GM10847 (cell line): ENCODE measurements at regions not wholly inside any gene's neighbourhood (a gene's known extent, or its start where the extent isn't known, plus 50 kb on each side); places are given as distances from the start of the nearest gene placed in this dataset.

Experiments
- POLR2A ChIP-seq: IDR thresholded peaks from 2 replicates; pipeline ENCODE4 v1.6.1; 2011; ENCODE audit not compliant: insufficient read length; ENCODE audit errors: extremely low read depth

GRCh38 chr14:22423958-22424357, 165.1 kb downstream of the DAD1 start:
- TF ChIP-seq POLR2A = no peak

GRCh38 chr14:22422238-22422637, 166.8 kb downstream of the DAD1 start:
- TF ChIP-seq POLR2A = no peak

DNA sequence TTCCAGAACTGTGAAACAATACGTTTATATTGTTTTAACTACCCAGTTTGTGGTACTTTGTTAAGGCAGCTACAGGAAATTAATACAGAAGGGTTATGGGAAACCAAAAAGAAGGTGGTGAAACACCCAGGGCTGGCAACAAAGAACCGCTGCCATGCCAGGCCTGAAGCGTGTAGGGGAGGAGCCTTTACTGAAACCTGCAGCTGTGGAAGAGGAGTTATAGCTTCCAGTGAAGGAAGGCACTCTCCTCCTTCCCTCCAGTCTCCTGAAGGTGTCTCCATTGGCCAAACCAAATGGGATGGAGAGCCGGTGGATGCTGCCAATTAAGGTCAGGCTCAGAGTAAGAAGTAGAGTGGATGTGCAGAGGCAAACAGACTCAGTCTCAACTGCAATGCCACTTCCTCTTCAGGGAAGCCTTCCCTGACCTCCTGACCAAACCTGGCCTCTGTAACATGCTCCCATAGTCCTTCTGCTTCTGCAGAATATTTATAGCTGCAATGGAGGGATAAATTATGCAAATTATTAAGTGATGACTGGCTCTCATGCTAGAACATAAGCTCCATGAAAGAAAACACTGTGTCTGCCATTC, 168.3 kb downstream of the DAD1 start:
- TF ChIP-seq POLR2A = no peak

DNA sequence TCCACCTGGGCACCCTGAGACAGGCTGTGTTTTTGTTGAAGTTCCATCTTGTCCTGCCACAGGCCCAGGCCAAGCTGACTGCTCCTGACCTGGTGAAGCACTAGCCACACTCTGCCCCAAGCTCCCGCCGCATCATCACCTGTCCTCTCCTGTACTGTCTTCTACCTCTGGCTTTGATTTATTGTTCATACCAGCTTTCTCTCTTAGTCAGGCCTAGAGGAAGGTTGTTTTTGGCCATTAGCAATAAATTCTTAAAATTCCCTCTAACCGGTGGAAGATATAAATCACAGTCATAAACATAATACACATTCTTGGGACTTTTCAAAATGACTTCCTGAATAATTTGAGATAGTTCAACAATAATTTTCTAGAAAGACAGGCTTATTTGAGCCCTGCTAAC, 169.4 kb downstream of the DAD1 start:
- no peak for TF ChIP-seq POLR2A

- TF ChIP-seq POLR2A = no peak
Observed at GRCh38 chr14:22418631-22419030, 170.4 kb downstream of the DAD1 start.

DNA sequence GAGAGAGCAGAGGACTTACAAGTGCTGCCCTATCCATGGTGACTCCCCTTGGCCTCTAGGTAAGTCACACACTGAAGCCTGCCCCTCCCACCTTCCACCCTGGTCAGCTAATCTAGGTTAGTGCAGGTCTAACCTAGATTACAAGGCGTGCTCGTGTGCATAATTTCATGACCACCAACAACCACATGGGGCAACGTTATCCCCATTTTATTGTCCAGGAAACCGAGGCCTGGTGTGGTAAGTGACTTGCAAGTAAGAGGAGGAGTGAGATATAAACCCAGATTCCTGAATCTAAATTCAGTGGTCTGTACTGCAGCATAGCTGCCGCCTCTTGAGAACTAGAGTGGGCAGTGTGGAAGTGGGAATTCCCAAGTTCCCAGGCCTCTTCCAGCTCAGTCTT, 171.1 kb downstream of the DAD1 start:
- no peak for TF ChIP-seq POLR2A

- no peak for TF ChIP-seq POLR2A
Observed at GRCh38 chr14:22416193-22416592, 172.8 kb downstream of the DAD1 start.

DNA sequence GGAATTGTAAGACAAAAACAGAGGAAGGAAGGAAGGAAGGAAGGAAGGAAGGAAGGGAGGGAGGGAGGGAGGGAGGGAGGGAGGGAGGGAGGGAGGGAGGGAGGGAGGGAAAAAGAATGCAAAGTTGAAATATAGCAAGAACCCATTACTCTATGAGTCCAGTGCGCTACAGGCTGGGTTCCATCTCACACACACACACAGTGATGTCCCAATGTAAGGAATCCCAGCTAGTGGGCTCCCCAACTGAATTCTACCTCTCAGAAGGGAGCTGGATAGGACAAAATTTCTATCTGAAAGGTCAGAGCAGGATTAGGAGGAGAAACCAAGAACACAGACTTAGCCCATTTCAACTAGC, 173.4 kb downstream of the DAD1 start:
- no peak for TF ChIP-seq POLR2A

- no peak for TF ChIP-seq POLR2A
Observed at GRCh38 chr14:22414876-22415604, 174.0 kb downstream of the DAD1 start.

GRCh38 chr14:22412926-22413411, 176.1 kb downstream of the DAD1 start:
- TF ChIP-seq POLR2A = no peak

DNA sequence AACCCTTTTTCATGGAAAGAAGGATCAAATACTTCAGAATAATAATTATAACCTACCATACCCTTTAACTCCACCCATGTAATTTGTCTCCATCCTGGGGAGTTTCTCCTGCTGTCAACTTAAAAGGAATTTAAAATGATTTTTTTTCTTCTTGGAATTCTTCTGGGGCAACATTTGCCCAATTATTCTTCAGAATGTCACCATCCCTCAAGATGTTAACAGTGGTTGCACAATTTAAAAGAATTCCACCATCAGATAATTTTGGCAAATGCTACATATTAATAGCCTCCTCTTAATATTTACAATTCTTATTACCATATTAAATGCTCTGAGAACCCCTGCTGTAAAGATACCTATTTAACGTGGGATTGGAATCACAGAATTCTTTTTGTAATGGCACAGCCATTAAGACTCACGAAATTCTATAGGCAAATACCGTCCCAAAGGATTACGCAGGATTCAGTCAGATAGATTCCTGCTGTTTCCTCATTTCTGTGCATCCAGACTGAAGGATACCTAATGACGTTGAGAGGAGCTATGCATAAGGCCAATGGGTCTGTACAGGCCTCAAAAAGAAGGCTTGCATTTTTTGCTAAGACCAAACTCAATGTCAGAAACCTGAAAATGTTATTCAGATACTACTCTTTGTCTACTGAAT, 177.5 kb downstream of the DAD1 start:
- TF ChIP-seq POLR2A = no peak

GRCh38 chr14:22410497-22410896, 178.5 kb downstream of the DAD1 start:
- TF ChIP-seq POLR2A = no peak

DNA sequence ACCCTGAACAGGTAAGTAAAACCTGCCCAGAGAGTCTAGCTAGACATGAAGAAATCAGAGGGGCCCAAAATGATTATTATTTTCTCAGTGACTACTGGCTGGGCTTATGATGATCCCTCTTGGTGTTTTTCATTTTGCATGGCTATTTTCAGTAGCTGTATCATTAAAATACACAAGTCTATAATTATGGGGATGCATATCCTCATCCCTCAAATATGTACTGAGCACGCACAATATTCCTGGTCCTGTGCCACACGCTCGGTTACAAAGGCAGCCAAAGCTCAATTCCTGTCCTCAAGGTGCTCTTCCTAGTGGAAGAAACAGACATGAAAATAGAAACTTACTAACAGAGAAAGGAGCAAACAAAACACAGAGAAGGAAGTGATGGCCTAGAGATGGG, 180.0 kb downstream of the DAD1 start:
- no peak for TF ChIP-seq POLR2A

- TF ChIP-seq POLR2A = no peak
Observed at GRCh38 chr14:22408547-22408946, 180.5 kb downstream of the DAD1 start.

DNA sequence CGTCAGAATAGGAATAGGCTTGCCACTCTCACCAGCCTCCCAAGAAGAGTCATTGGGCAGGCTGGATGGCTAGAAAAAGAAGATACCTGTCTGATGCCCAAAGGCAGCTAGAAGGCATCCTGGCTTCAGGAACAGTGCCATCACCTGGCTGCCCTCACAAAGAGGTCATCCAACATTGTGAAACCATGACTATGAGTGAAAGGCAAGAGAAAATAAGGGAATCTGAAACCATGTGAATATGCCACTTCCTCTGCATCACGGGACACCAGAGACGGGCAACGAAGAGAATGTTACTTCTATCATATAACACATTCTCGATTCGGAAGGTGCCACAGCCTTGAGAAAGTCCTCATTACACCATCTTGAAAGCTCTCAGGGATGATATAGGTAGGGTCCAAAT, 182.0 kb downstream of the DAD1 start:
- TF ChIP-seq POLR2A = no peak

DNA sequence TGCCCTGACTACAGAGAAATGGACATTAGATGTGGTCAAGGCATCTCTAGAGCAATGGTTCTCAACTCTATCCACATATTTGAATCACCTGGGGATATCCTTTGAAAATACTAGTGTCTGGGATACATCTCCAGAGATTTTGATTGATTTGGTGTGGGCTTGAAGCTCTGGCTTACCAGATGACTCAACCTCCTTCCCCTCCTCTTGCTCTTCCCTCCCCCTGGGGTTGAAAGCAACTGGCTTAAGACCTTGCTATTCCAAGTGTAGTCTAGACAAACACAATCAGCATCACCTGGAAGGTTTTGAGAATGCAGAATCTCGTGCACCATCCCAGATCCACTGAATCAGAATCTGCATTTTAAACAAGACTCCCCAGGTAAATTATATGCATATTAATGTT, 183.8 kb downstream of the DAD1 start:
- no peak for TF ChIP-seq POLR2A

GRCh38 chr14:22403296-22403695, 185.7 kb downstream of the DAD1 start:
- TF ChIP-seq POLR2A = no peak

DNA sequence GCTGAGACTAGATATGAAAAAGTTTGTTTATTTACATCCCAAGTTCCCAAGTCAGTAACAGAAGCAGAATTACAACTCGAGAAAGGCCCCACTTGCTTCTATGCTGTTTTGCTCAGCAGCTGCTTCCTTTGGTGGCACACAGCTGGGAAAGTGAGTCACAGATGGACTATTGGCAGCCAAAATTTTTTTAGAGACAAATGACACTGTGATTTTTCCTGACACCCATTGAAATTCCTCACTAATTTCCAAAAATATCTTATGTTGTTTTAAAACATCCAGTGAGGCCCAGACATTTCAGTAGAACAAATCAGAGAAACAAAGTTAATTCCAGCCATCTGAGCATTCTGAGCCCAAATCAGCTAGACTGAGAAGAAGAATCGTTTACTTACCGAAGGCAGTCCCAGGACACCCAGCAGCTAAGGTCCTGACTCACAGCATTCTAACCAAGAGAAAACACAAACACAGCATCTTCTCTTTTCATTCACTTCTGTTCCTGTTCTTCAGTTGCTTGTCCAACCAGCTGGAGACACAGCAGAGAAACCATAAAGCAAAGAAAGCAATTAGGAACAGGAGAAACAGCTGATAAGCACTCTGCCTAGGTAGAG, 188.3 kb downstream of the DAD1 start:
- no peak for TF ChIP-seq POLR2A
